Tibial nerve (tissue), 4 donors: ENCODE measurements at regions not wholly inside any gene's neighbourhood (a gene's known extent, or its start where the extent isn't known, plus 50 kb on each side); places are given as distances from the start of the nearest gene placed in this dataset.

Experiments
- CTCF ChIP-seq, 5 experiments: fragments of 200-600 bp in 3 of 5; fragments of 450-650 bp in 2 of 5; sonication (generic) in 3 of 5; IDR thresholded peaks; one replicate each; pipeline ENCODE4 v1.5.1; 2016 to 2019; ENCODE audit warnings: antibody characterized with exemption in 5 of 5, mild to moderate bottlenecking in 3 of 5, moderate library complexity in 2 of 5
- EP300 ChIP-seq, 2 donors: sonication (generic); formaldehyde crosslinking; IDR thresholded peaks; one replicate each; pipeline ENCODE4 v1.6.1; 2017; ENCODE audit warnings: antibody characterized with exemption in 2 of 2, mild to moderate bottlenecking in 1 of 2
- POLR2A ChIP-seq, 2 donors: fragments of 450-650 bp; IDR thresholded peaks; one replicate each; pipeline ENCODE4 v1.6.1; 2017; ENCODE audit warnings: antibody characterized with exemption in 2 of 2, mild to moderate bottlenecking in 2 of 2, moderate library complexity in 2 of 2

GRCh38 chr16:5616841-5617240 is 519.2 kb upstream of the EEF2KMT start:
- TF ChIP-seq CTCF (IDR thresholded peaks at IDR 0.05) (no peak), POLR2A (IDR thresholded peaks at IDR 0.05) (no peak), EP300 (IDR thresholded peaks at IDR 0.05) (no peak)
